ENCODE measurements at regions not wholly inside any gene's neighbourhood (a gene's known extent, or its start where the extent isn't known, plus 50 kb on each side); places are given as distances from the start of the nearest gene placed in this dataset.
"Not testable (repeated sequence)": the region's sequence is repeated elsewhere in the genome, so short reads cannot be mapped to it uniquely, and the experiment has no call there.

GRCh38 chr5:174563040-174563439 is 161.3 kb upstream of the MSX2 start:
- TF ChIP-seq CTCF (conservative IDR thresholded peaks at IDR 0.05; ENCODE audit: low read length); EZH2phosphoT487 (IDR thresholded peaks at IDR 0.05; ENCODE audit: borderline replicate concordance): not testable (repeated sequence)

Measured in Loucy (cell line).